GM19455 (cell line): ENCODE measurements at regions not wholly inside any gene's neighbourhood (a gene's known extent, or its start where the extent isn't known, plus 50 kb on each side); places are given as distances from the start of the nearest gene placed in this dataset.

Experiments used
- ATAC-seq: cut with Tn5 transposase; IDR thresholded peaks from one replicate; pipeline ENCODE4 v1.9.1; 2021; ENCODE audit not compliant: unreplicated experiment

- no peak for ATAC-seq
Observed at GRCh38 chr4:177041356-177041755, 248.6 kb upstream of the VEGFC start.

- ATAC-seq = peak; percentile 85
Observed at GRCh38 chr4:177047070-177047850, 254.5 kb upstream of the VEGFC start.

GRCh38 chr4:177047851-177048174 is 255.1 kb upstream of the VEGFC start:
- no peak for ATAC-seq

GRCh38 chr4:177051473-177052060 is 258.1 kb upstream of the NEIL3 start:
- peak; percentile 87 for ATAC-seq

- ATAC-seq = no peak
Observed at GRCh38 chr4:177052211-177052934, 257.3 kb upstream of the NEIL3 start.

- ATAC-seq = no peak
Observed at GRCh38 chr4:177057186-177057585, 252.5 kb upstream of the NEIL3 start.

- ATAC-seq = no peak
Observed at GRCh38 chr4:177064116-177064515, 245.6 kb upstream of the NEIL3 start.

GRCh38 chr4:177064729-177065394 is 244.8 kb upstream of the NEIL3 start:
- no peak for ATAC-seq

GRCh38 chr4:177066746-177067145 is 242.9 kb upstream of the NEIL3 start:
- ATAC-seq = no peak

GRCh38 chr4:177070533-177071058 is 239.1 kb upstream of the NEIL3 start:
- no peak for ATAC-seq

GRCh38 chr4:177077095-177077971 is 232.3 kb upstream of the NEIL3 start:
- ATAC-seq = no peak

- ATAC-seq = no peak
Observed at GRCh38 chr4:177079327-177079726, 230.3 kb upstream of the NEIL3 start.

GRCh38 chr4:177080388-177080787 is 229.3 kb upstream of the NEIL3 start:
- ATAC-seq = no peak

GRCh38 chr4:177087060-177087459 is 222.6 kb upstream of the NEIL3 start:
- no peak for ATAC-seq

GRCh38 chr4:177087499-177087898 is 222.2 kb upstream of the NEIL3 start:
- ATAC-seq = no peak

- no peak for ATAC-seq
Observed at GRCh38 chr4:177091515-177091914, 218.2 kb upstream of the NEIL3 start.

- no peak for ATAC-seq
Observed at GRCh38 chr4:177092807-177093206, 216.9 kb upstream of the NEIL3 start.

GRCh38 chr4:177093964-177094363 is 215.7 kb upstream of the NEIL3 start:
- ATAC-seq = no peak

GRCh38 chr4:177097291-177097690 is 212.4 kb upstream of the NEIL3 start:
- no peak for ATAC-seq

- ATAC-seq = no peak
Observed at GRCh38 chr4:177099211-177099610, 210.5 kb upstream of the NEIL3 start.
